K562 (cell line): ENCODE measurements at regions not wholly inside any gene's neighbourhood (a gene's known extent, or its start where the extent isn't known, plus 50 kb on each side); places are given as distances from the start of the nearest gene placed in this dataset.

Experiments
- ATAC-seq: fragments of 200-7000 bp; cut with Tn5 transposase; 3 replicates; pipeline ENCODE4 v1.9.1; 2020; ENCODE audit warnings: moderate library complexity
- BruUV-seq: library from RNA; stranded (reverse); fragments of 400-500 nt; replicated peaks from 2 replicates; lab custom pipeline; 2021; lab: Mats Ljungman, UMichigan
- CTCF ChIA-PET: fragments of 300-600 bp; formaldehyde crosslinking; extraction: SDS; loops from one replicate; lab custom pipeline; 2021; ENCODE audit warnings: low intra/inter-chr PET ratio; lab: Yijun Ruan, JAX
- POLR2A ChIA-PET: fragments of 300-600, 350-650 bp; sonication (Branson Sonifier 250); formaldehyde crosslinking; extraction: SDS; loops from one replicate; lab custom pipeline; 2021; ENCODE audit warnings: antibody characterized with exemption, inconsistent platforms; lab: Yijun Ruan, JAX
- DNase-seq, 4 experiments: peaks; one replicate each; pipeline versions ENCODE4 v3.0.0 to v3.0.0-alpha.2; 2011 to 2018; ENCODE audit warnings: low spot score in 3 of 4, mixed read lengths in 3 of 4; ENCODE audit errors: extremely low read depth in 1 of 4
- FAIRE-seq: peaks from 2 replicates; lab custom pipeline; 2011; peaks lifted over from hg19 to GRCh38; lab: Jason Lieb, UNC
- H2AFZ ChIP-seq: 2 replicates; pipeline ENCODE4 v1.6.0; 2011; ENCODE audit warnings: low read depth, low read length, control low read depth, inconsistent platforms
- H3K27ac ChIP-seq: fragments of 200-600 bp; 3 replicates; pipeline ENCODE4 v1.8.0; 2011; ENCODE audit warnings: low read depth, mild to moderate bottlenecking, control low read depth, inconsistent platforms, low read length, moderate library complexity, mixed read lengths; ENCODE audit errors: extremely low read depth
- H3K27me3 ChIP-seq, 2 experiments: fragments of 300-600 bp in 1 of 2; 2 replicates in 1 of 2; 3 replicates in 1 of 2; pipeline versions ENCODE4 v1.6.0 to v1.8.0; 2011; ENCODE audit warnings: inconsistent platforms in 2 of 2, low read length in 2 of 2, mild to moderate bottlenecking in 1 of 2, mixed read lengths in 1 of 2, moderate library complexity in 1 of 2; ENCODE audit not compliant: control insufficient read depth in 2 of 2, insufficient read depth in 2 of 2
- H3K36me3 ChIP-seq: fragments of 300-600 bp; 3 replicates; pipeline ENCODE4 v1.8.0; 2011; ENCODE audit warnings: mild to moderate bottlenecking, low read length, inconsistent platforms; ENCODE audit not compliant: control insufficient read depth, insufficient read depth
- H3K4me1 ChIP-seq, 2 experiments: fragments of 200-600 bp in 1 of 2; replicated peaks in 1 of 2; 2 replicates in 1 of 2; 3 replicates in 1 of 2; pipeline versions ENCODE4 v1.5.1 to v1.8.0; 2011; ENCODE audit warnings: inconsistent platforms in 2 of 2, low read length in 2 of 2, mild to moderate bottlenecking in 1 of 2, mixed read lengths in 1 of 2, moderate library complexity in 1 of 2; ENCODE audit not compliant: control insufficient read depth in 2 of 2, insufficient read depth in 2 of 2
- H3K4me2 ChIP-seq: 2 replicates; pipeline ENCODE4 v1.6.1; 2011; ENCODE audit warnings: low read length, control low read depth, inconsistent platforms, mixed read lengths; ENCODE audit not compliant: insufficient read depth
- H3K4me3 ChIP-seq: fragments of 200-600 bp; sonication (generic), shearing (Covaris generic); 2 replicates; pipeline ENCODE4 v1.5.1; 2016; ENCODE audit warnings: control low read depth, inconsistent platforms
- H3K79me2 ChIP-seq: fragments of 200-600 bp; 3 replicates; pipeline ENCODE4 v1.8.0; 2011; ENCODE audit warnings: low read length, inconsistent platforms; ENCODE audit not compliant: control insufficient read depth, insufficient read depth
- H3K9ac ChIP-seq, 2 experiments: 2 replicates each; pipeline versions ENCODE4 v1.6.0 to v1.6.1; 2011; ENCODE audit warnings: low read depth in 2 of 2, low read length in 2 of 2, control low read depth in 1 of 2, inconsistent platforms in 1 of 2, mild to moderate bottlenecking in 1 of 2, mixed read lengths in 1 of 2; ENCODE audit not compliant: insufficient read depth in 1 of 2
- H3K9me1 ChIP-seq: one replicate; pipeline ENCODE4 v1.6.0; 2011; ENCODE audit warnings: inconsistent platforms, mild to moderate bottlenecking, low read length, moderate library complexity; ENCODE audit not compliant: control insufficient read depth, insufficient read depth
- H3K9me3 ChIP-seq: replicated peaks from 2 replicates; pipeline ENCODE4 v1.5.1; 2011; ENCODE audit warnings: low read depth, low read length, inconsistent platforms; ENCODE audit not compliant: control insufficient read depth, insufficient read depth
- H4K20me1 ChIP-seq: replicated peaks from 2 replicates; pipeline ENCODE4 v1.6.1; 2011; ENCODE audit warnings: low read length, inconsistent platforms, mixed read lengths; ENCODE audit not compliant: control insufficient read depth, insufficient read depth
- CEBPB ChIP-seq: fragments of 450-650 bp; IDR thresholded peaks from 2 replicates; pipeline ENCODE4 v1.6.1; 2016; ENCODE audit warnings: missing genetic modification characterization, missing compliant biosample characterization
- CEBPG ChIP-seq, 3 experiments: fragments of 200-800 bp in 1 of 3; sonication (Bioruptor generic) in 1 of 3; sonication (generic) in 1 of 3; formaldehyde crosslinking in 1 of 3; IDR thresholded peaks in 2 of 3; conservative IDR thresholded peaks in 1 of 3; 2 replicates each; pipeline versions ENCODE4 v1.6.1 to v1.8.0; 2016 to 2022; ENCODE audit warnings: missing compliant biosample characterization in 2 of 3, missing genetic modification characterization in 2 of 3, mild to moderate bottlenecking in 1 of 3, missing genetic modification reagents in 1 of 3
- COPS2 ChIP-seq: fragments of 450-650 bp; conservative IDR thresholded peaks from 2 replicates; pipeline ENCODE4 v1.6.1; 2016; ENCODE audit warnings: mild to moderate bottlenecking, moderate library complexity
- WGBS: fragments of 100-300 bp; shearing (Covaris generic); methylation state at CpG from one replicate; pipeline ENCODE4 v1.1.6; 2016; ENCODE audit warnings: low coverage, mixed read lengths; ENCODE audit not compliant: insufficient coverage; ENCODE audit errors: missing lambda C conversion rate; 5-methylcytosine and 5-hydroxymethylcytosine counted together
- in situ Hi-C: fragments of 300-500 bp; cut with MboI; formaldehyde crosslinking; loops from 4 replicates; pipeline ENCODE4 v1.15.0; 2018; ENCODE audit warnings: inconsistent platforms, mixed read lengths
- intact Hi-C: fragments of 100-400 bp; cut with micrococcal nuclease; formaldehyde crosslinking; loops from 2 replicates; pipeline ENCODE4 v1.14.2; 2022
- TF ChIP-seq, protein P1 (sequence below): fragments of 250-450 bp; sonication (Bioruptor Pico); IDR thresholded peaks from 2 replicates; pipeline ENCODE4 v1.8.0; 2021; ENCODE audit warnings: moderate library complexity, mild to moderate bottlenecking, inconsistent platforms
- TF ChIP-seq, protein P2 (sequence below): fragments of 450-650 bp; IDR thresholded peaks from 2 replicates; pipeline ENCODE4 v1.6.1; 2017; ENCODE audit warnings: mild to moderate bottlenecking, moderate library complexity
- TF ChIP-seq, protein P3 (sequence below): sonication (generic); formaldehyde crosslinking; IDR thresholded peaks from 2 replicates; pipeline ENCODE4 v1.8.1; 2023; ENCODE audit warnings: missing genetic modification reagents, mild to moderate bottlenecking, borderline replicate concordance

DNA sequence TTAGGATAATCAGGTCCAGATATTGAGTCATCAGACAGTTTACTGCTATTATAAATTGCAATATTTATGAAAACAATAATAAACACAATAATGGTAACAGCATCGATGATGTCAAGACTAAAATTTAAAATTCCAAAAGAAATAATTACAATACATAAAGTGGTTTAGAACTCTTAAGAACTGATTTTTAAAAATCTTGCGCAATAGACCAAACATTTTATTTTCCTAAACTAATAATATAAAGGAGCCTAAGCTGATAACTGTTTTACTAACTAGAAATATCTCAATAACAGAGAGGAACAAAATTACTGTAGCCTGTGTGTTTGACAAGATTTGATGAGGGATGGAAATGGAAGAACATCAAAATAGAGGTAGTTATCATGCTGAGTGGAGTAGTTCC is 93.9 kb upstream of the TRHDE start:
- intact Hi-C loops = no loop called here
- Histone ChIP-seq H3K4me3 (no peak overlapping the region), H3K4me1 (no peaks in the 10 kb centered on the region), H4K20me1 (no peaks in the 10 kb centered on the region), H3K9ac (no peak overlapping the region), H3K27me3 (no peaks in the 10 kb centered on the region; a peak in 1 of 5 replicates), H3K9me1 (no peaks in the 10 kb centered on the region), H3K79me2 (no peaks in the 10 kb centered on the region), H3K36me3 (no peaks in the 10 kb centered on the region), H3K9me3 (no peaks in the 10 kb centered on the region), H3K27ac (no peak overlapping the region), H3K4me2 (no peak overlapping the region), H2AFZ (no peak overlapping the region)
- in situ Hi-C loops = no loop called here
- ATAC-seq = no peak
- DNase-seq = no peak
- WGBS = 0% methylated on average over 2 of the region's 2 CpGs
- POLR2A ChIA-PET = no interaction called here
- TF ChIP-seq, protein P1, sequence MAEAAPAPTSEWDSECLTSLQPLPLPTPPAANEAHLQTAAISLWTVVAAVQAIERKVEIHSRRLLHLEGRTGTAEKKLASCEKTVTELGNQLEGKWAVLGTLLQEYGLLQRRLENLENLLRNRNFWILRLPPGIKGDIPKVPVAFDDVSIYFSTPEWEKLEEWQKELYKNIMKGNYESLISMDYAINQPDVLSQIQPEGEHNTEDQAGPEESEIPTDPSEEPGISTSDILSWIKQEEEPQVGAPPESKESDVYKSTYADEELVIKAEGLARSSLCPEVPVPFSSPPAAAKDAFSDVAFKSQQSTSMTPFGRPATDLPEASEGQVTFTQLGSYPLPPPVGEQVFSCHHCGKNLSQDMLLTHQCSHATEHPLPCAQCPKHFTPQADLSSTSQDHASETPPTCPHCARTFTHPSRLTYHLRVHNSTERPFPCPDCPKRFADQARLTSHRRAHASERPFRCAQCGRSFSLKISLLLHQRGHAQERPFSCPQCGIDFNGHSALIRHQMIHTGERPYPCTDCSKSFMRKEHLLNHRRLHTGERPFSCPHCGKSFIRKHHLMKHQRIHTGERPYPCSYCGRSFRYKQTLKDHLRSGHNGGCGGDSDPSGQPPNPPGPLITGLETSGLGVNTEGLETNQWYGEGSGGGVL = no peak
- TF ChIP-seq CEBPG (CRISPR knock-in tag; IDR thresholded peaks at IDR 0.05) (no peak), CEBPG (tag; conservative IDR thresholded peaks at IDR 0.05 in 1 of 2, IDR thresholded peaks at IDR 0.05 in 1 of 2) (peak in 1 of 2 experiments; percentile 90; a peak in 3 of 4 replicates), CEBPB (tag) (peak; percentile 80)
- BruUV-seq = no TSS peak
- CTCF ChIA-PET = no interaction called here
- peak; percentile 26 for FAIRE-seq

DNA sequence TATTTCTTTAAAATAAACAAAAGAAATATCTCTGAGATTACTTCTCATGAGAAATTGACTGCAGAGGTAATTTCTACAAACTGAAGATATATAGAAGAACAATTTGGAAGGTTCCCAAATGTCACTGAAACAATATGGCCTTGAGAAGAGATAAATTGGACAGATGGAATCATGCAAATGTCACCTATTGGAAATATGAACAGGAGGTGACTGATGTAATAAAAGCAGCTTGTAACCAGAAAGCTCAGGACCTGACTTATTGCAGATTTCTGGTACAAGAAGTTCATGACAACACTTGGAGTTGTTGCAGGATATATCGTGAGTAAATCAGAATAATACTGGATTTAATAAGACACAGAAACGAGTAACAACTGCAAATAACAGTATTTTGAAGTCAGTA is 93.3 kb upstream of the TRHDE start:
- ChIA-PET CTCF (no interaction called here), POLR2A (no interaction called here)
- H2AFZ ChIP-seq = no peak overlapping the region
- in situ Hi-C loops (no loop called here), intact Hi-C loops (no loop called here)
- no peak overlapping the region for H3K4me3 ChIP-seq
- H3K27ac ChIP-seq = no peak overlapping the region
- no peaks in the 10 kb centered on the region for H3K36me3 ChIP-seq
- no TSS peak for BruUV-seq
- no peaks in the 10 kb centered on the region for H3K9me3 ChIP-seq
- H3K9me1 ChIP-seq = no peaks in the 10 kb centered on the region
- DNase-seq (no peak), ATAC-seq (no peak), FAIRE-seq (no peak)
- no peak overlapping the region for H3K4me2 ChIP-seq
- no peaks in the 10 kb centered on the region for H3K4me1 ChIP-seq
- H3K9ac ChIP-seq = no peak overlapping the region
- WGBS = 0% methylated on average over 2 of the region's 2 CpGs
- H3K27me3 ChIP-seq = no peaks in the 10 kb centered on the region; a peak in 1 of 5 replicates
- H3K79me2 ChIP-seq = no peaks in the 10 kb centered on the region
- no peaks in the 10 kb centered on the region for H4K20me1 ChIP-seq
- no peak for TF ChIP-seq COPS2
- TF ChIP-seq, protein P2, sequence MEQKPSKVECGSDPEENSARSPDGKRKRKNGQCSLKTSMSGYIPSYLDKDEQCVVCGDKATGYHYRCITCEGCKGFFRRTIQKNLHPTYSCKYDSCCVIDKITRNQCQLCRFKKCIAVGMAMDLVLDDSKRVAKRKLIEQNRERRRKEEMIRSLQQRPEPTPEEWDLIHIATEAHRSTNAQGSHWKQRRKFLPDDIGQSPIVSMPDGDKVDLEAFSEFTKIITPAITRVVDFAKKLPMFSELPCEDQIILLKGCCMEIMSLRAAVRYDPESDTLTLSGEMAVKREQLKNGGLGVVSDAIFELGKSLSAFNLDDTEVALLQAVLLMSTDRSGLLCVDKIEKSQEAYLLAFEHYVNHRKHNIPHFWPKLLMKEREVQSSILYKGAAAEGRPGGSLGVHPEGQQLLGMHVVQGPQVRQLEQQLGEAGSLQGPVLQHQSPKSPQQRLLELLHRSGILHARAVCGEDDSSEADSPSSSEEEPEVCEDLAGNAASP = no peak
- TF ChIP-seq, protein P3, sequence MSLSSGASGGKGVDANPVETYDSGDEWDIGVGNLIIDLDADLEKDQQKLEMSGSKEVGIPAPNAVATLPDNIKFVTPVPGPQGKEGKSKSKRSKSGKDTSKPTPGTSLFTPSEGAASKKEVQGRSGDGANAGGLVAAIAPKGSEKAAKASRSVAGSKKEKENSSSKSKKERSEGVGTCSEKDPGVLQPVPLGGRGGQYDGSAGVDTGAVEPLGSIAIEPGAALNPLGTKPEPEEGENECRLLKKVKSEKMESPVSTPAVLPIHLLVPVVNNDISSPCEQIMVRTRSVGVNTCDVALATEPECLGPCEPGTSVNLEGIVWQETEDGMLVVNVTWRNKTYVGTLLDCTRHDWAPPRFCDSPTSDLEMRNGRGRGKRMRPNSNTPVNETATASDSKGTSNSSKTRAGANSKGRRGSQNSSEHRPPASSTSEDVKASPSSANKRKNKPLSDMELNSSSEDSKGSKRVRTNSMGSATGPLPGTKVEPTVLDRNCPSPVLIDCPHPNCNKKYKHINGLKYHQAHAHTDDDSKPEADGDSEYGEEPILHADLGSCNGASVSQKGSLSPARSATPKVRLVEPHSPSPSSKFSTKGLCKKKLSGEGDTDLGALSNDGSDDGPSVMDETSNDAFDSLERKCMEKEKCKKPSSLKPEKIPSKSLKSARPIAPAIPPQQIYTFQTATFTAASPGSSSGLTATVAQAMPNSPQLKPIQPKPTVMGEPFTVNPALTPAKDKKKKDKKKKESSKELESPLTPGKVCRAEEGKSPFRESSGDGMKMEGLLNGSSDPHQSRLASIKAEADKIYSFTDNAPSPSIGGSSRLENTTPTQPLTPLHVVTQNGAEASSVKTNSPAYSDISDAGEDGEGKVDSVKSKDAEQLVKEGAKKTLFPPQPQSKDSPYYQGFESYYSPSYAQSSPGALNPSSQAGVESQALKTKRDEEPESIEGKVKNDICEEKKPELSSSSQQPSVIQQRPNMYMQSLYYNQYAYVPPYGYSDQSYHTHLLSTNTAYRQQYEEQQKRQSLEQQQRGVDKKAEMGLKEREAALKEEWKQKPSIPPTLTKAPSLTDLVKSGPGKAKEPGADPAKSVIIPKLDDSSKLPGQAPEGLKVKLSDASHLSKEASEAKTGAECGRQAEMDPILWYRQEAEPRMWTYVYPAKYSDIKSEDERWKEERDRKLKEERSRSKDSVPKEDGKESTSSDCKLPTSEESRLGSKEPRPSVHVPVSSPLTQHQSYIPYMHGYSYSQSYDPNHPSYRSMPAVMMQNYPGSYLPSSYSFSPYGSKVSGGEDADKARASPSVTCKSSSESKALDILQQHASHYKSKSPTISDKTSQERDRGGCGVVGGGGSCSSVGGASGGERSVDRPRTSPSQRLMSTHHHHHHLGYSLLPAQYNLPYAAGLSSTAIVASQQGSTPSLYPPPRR (CRISPR knock-in tag) = no peak
